GM12892 (cell line): ENCODE measurements at regions not wholly inside any gene's neighbourhood (a gene's known extent, or its start where the extent isn't known, plus 50 kb on each side); places are given as distances from the start of the nearest gene placed in this dataset.

Experiments
- POLR2A ChIP-seq: IDR thresholded peaks from 2 replicates; pipeline ENCODE4 v1.6.1; 2011; ENCODE audit warnings: low read depth, low read length, control low read depth
- POLR2AphosphoS5 ChIP-seq: IDR thresholded peaks from 2 replicates; pipeline ENCODE4 v1.6.1; 2011; ENCODE audit warnings: low read depth, low read length, control low read depth

- no peak for TF ChIP-seq POLR2AphosphoS5
- TF ChIP-seq POLR2A, result no peak
Observed at GRCh38 chr3:118406562-118406961, 628.1 kb downstream of the IGSF11 start.
